Fibroblast of villous mesenchyme (primary cell): ENCODE measurements at regions not wholly inside any gene's neighbourhood (a gene's known extent, or its start where the extent isn't known, plus 50 kb on each side); places are given as distances from the start of the nearest gene placed in this dataset.
"Not testable (repeated sequence)": the region's sequence is repeated elsewhere in the genome, so short reads cannot be mapped to it uniquely, and the experiment has no call there.

Source experiments
- DNase-seq: peaks from one replicate; pipeline ENCODE4 v3.0.0-alpha.2; 2010; ENCODE audit warnings: low read depth
- H3K4me3 ChIP-seq: 2 replicates; pipeline ENCODE4 v1.5.1; 2011; ENCODE audit warnings: low read depth, mild to moderate bottlenecking, low read length

- not testable (repeated sequence) for DNase-seq, H3K4me3 ChIP-seq
These were observed 962.1 kb upstream of the DEFB115 start for GRCh38 chr20:30295396-30295795.

GRCh38 chr20:30295967-30296366, 961.5 kb upstream of the DEFB115 start:
- not testable (repeated sequence) for DNase-seq, H3K4me3 ChIP-seq

DNA sequence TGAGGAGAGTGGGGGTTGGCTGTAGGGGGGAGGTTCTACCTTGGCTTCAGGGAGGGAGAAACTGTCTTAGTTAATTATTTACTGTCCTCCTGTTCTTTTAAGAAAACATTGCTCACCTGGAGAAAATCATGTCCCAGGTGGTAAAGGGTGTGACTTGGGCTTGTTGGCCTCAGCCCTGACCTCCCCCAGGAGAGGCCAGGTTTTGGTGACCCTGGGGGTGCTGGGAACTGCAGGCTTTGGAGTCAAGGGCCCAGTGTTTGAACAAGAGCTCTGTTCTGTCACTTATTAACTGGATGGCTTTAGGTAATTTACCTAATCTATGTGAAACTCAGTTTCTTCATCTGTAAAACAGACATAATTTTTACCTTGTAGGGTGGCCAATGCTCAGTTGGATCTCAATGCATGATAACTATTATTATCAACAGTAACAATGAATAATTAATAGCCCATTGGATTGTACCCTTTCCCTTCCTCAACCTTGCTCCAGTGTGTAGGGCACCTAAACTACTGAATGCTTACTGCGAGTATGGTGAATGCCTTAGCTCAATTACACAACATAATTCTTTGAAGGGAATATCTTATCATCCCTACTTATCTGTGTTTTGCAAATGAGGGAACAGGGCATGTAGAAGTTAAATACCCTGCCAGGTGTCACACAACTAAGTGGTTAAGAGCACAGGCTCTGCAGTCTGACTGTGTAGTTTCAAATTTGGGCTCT, 959.4 kb upstream of the DEFB115 start:
- not testable (repeated sequence) for DNase-seq, H3K4me3 ChIP-seq

GRCh38 chr20:30300220-30300642, 957.2 kb upstream of the DEFB115 start:
- not testable (repeated sequence) for H3K4me3 ChIP-seq, DNase-seq

- not testable (repeated sequence) for H3K4me3 ChIP-seq, DNase-seq
These were observed 954.7 kb upstream of the DEFB115 start for GRCh38 chr20:30302786-30303185.

GRCh38 chr20:30309938-30310337, 947.5 kb upstream of the DEFB115 start:
- H3K4me3 ChIP-seq, result not testable (repeated sequence)

DNA sequence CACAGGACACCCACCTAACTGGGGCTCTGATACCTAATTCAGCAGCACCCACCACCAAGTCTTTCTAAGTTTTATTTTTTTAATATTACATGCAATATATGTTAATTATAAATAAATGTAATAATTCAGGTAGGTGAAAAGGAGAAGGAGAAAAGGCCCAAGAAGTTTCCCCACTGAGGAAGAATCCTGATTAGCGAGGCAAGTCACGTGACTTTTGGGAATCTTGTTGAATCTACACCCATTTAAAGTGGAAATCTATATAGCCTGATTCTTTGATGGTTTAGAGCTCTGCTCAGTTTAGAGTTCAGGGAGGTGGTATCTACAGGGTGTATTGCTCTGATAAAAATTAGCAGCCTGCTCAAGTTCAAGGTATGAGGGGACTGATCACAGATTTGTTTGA, 947.1 kb upstream of the DEFB115 start:
- H3K4me3 ChIP-seq, DNase-seq: not testable (repeated sequence)

More at GRCh38 chr20:30309938-30310337, 947.5 kb upstream of the DEFB115 start:
- DNase-seq, result not testable (repeated sequence)

GRCh38 chr20:30312220-30312619, 945.2 kb upstream of the DEFB115 start:
- not testable (repeated sequence) for DNase-seq, H3K4me3 ChIP-seq

- DNase-seq, H3K4me3 ChIP-seq: not testable (repeated sequence)
These were observed 943.8 kb upstream of the DEFB115 start for GRCh38 chr20:30313660-30314059.

- not testable (repeated sequence) for H3K4me3 ChIP-seq, DNase-seq
These were observed 941.4 kb upstream of the DEFB115 start for GRCh38 chr20:30316063-30316462.

DNA sequence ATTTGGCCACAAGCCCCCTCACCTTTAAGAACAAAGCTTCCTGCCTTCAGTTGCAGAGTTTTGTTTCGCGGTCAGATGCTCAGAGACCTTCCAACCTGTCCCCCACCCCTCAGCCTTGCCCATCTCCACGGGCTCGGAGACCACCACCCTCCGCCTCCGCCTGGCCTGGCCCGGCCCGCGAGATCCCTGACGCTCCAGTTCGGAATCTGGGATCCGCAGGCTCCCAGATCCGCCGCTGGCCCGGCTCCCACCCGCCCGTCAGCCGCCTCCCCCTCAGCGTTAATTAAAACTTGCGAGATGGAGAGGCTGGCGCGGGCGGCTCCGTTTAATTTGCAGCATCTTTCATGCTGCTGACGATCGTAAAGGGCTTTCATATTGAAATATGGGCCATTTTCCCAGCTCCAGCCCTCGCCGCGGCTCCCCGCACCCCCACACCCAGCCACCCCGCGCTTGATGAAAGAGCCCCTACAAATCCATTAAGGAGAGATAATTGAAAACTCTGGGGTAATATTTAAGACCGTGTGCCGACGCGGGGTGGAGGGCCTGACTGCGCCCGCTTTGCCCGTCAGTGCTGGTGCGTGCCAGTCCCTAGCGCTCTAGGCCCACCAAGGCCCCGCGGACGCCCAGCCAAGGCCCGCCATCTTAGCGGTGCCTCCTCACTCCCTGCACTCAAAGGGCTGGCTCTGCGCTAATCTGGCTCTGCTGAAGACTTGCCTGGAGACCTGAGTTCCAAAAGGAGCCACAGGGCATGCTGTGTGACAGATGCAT, 940.7 kb upstream of the DEFB115 start:
- not testable (repeated sequence) for H3K4me3 ChIP-seq

GRCh38 chr20:30333744-30334143, 923.7 kb upstream of the DEFB115 start:
- DNase-seq, H3K4me3 ChIP-seq: not testable (repeated sequence)

More for the DNA sequence above, 940.7 kb upstream of the DEFB115 start:
- not testable (repeated sequence) for DNase-seq

GRCh38 chr20:30337556-30337955, 919.9 kb upstream of the DEFB115 start:
- H3K4me3 ChIP-seq, DNase-seq: not testable (repeated sequence)

GRCh38 chr20:30348932-30349331, 908.5 kb upstream of the DEFB115 start:
- DNase-seq, result peak; percentile 0
- not testable (repeated sequence) for H3K4me3 ChIP-seq
